Sigmoid colon (tissue), 6 donors: ENCODE measurements at regions not wholly inside any gene's neighbourhood (a gene's known extent, or its start where the extent isn't known, plus 50 kb on each side); places are given as distances from the start of the nearest gene placed in this dataset.

Experiments
- DNase-seq: peaks from one replicate; pipeline ENCODE4 v3.0.0-alpha.2; 2019
- H3K27ac ChIP-seq, 4 donors: fragments of 200-600 bp; sonication (generic); one replicate each; pipeline ENCODE4 v1.5.1; 2016 to 2019; ENCODE audit warnings: mild to moderate bottlenecking in 1 of 4
- H3K27me3 ChIP-seq, 3 donors: fragments of 200-600 bp; sonication (generic); one replicate each; pipeline ENCODE4 v1.5.1; 2019; ENCODE audit warnings: mild to moderate bottlenecking in 1 of 3
- H3K36me3 ChIP-seq, 4 donors: fragments of 200-600 bp; sonication (generic); one replicate each; pipeline ENCODE4 v1.5.1; 2016 to 2019
- H3K4me1 ChIP-seq, 4 donors: fragments of 200-600 bp; sonication (generic); one replicate each; pipeline ENCODE4 v1.5.1; 2017 to 2019
- H3K4me3 ChIP-seq, 4 donors: fragments of 200-600 bp; sonication (generic); one replicate each; pipeline ENCODE4 v1.5.1; 2017 to 2019; ENCODE audit warnings: mild to moderate bottlenecking in 2 of 4, moderate library complexity in 1 of 4
- H3K9me3 ChIP-seq, 4 donors: fragments of 200-600 bp in 3 of 4; sonication (generic) in 3 of 4; one replicate each; pipeline versions ENCODE4 v1.5.1 to v1.6.1; 2013 to 2019
- CTCF ChIP-seq, 4 experiments: fragments of 450-650 bp in 3 of 4; fragments of 200-600 bp in 1 of 4; IDR thresholded peaks; one replicate each; pipeline ENCODE4 v1.5.1; 2016 to 2019; ENCODE audit warnings: antibody characterized with exemption in 4 of 4, mild to moderate bottlenecking in 3 of 4, moderate library complexity in 2 of 4
- EP300 ChIP-seq, 4 donors: sonication (generic); formaldehyde crosslinking; IDR thresholded peaks; one replicate each; pipeline ENCODE4 v1.6.1; 2017; ENCODE audit warnings: antibody characterized with exemption in 4 of 4
- POLR2A ChIP-seq, 2 donors: fragments of 450-650 bp; IDR thresholded peaks; one replicate each; pipeline ENCODE4 v1.6.1; 2016; ENCODE audit warnings: antibody characterized with exemption in 2 of 2, mild to moderate bottlenecking in 2 of 2, moderate library complexity in 2 of 2
- POLR2AphosphoS5 ChIP-seq, 4 donors: sonication (generic); formaldehyde crosslinking; IDR thresholded peaks; one replicate each; pipeline ENCODE4 v1.6.1; 2017; ENCODE audit warnings: antibody characterized with exemption in 4 of 4
- WGBS, 2 donors: extraction: QIAGEN DNeasy Blood & Tissue Kit; methylation state at CpG; one replicate each; pipeline ENCODE4 v1.1.7; 2013; 5-methylcytosine and 5-hydroxymethylcytosine counted together
- intact Hi-C: fragments of 100-400 bp; cut with DNase I; formaldehyde crosslinking; loops from one replicate; pipeline ENCODE4 v1.15.1; 2023
- donor health status: healthy with polysubstance abuse.
- donor health status: healthy.

- Histone ChIP-seq H3K9me3 (no peaks in the 10 kb centered on the region), H3K36me3 (no peaks in the 10 kb centered on the region), H3K4me1 (no peaks in the 10 kb centered on the region), H3K27me3 (no peaks in the 10 kb centered on the region), H3K27ac (no peak overlapping the region), H3K4me3 (no peak overlapping the region)
- 98 to 100% methylated on average over 1 of the region's 1 CpG for WGBS, 2 donors
- no peak for TF ChIP-seq EP300 (IDR thresholded peaks at IDR 0.05)
- no peak for TF ChIP-seq CTCF (IDR thresholded peaks at IDR 0.05)
- no peak for TF ChIP-seq POLR2AphosphoS5 (IDR thresholded peaks at IDR 0.05)
- no peak for TF ChIP-seq POLR2A (IDR thresholded peaks at IDR 0.05)
- intact Hi-C loops: no loop called here
- DNase-seq: no peak
These were observed 144.3 kb upstream of the KCNJ6 start for GRCh38 chr21:38060533-38060932.

DNA sequence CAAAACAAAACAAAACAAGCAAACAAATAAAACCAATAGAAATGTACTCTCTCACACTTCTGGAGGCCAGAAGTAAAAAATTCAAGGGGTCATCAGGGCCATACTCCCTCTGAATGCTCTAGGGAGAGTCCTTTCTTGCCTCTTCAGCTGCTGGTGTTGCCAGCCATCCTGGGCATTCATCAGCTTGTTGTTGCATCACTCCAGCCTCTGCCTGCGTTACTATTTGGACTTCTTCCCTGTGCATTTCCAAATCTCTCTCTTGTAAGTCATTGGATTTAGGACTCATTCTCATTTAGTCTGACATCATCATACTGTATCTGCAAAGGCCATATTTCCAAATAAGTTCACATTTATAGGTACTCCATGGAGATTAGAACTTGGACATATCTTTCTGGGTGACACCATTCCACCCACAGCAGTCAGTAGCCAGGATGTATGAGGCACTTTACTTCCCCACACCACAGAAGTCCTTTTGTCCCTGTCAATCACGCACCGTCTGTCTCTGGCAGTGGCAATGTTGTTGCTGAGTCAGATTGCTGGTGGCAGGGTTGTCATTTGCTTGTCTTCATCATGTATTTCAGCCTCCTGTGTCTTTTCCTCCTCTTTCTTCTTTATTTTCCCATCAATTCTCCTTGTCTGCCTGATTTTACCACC, 151.0 kb upstream of the KCNJ6 start:
- DNase-seq: no peak
- peaks cover 0 to 4% (median 0%) of the 10 kb centered on the region in 3 donors for H3K27me3 ChIP-seq
- no peak overlapping the region for H3K4me3 ChIP-seq
- no peaks in the 10 kb centered on the region for H3K36me3 ChIP-seq
- no peak for TF ChIP-seq CTCF (IDR thresholded peaks at IDR 0.05)
- TF ChIP-seq EP300 (IDR thresholded peaks at IDR 0.05): no peak
- no peak for TF ChIP-seq POLR2AphosphoS5 (IDR thresholded peaks at IDR 0.05)
- no peak for TF ChIP-seq POLR2A (IDR thresholded peaks at IDR 0.05)
- no peaks in the 10 kb centered on the region for H3K4me1 ChIP-seq
- intact Hi-C loops: no loop called here
- 83 to 85% methylated on average over 3 of the region's 3 CpGs for WGBS, 2 donors
- no peak overlapping the region for H3K27ac ChIP-seq
- H3K9me3 ChIP-seq: no peaks in the 10 kb centered on the region

DNA sequence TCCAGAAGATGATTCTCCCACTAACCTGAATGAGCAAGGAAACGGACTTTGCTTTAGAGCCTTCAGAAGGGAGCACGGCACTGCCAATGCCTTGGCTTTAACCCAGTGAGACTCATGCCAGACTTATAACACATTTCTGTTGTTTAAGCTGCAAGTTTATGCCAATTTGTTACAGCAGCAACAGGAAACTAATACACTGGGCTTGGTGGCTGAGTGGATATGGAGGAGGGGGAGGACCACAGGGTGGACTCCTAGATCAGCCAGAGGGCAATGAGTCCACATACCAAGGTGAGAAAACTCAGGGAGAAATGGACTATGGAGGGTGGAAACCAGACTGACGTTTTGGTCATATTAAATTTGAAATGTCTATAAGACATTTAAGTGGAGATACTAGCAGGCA, 156.2 kb upstream of the KCNJ6 start:
- Histone ChIP-seq H3K36me3 (no peaks in the 10 kb centered on the region), H3K27me3 (peaks cover 0 to 4% (median 0%) of the 10 kb centered on the region in 3 donors), H3K4me1 (no peaks in the 10 kb centered on the region), H3K27ac (no peak overlapping the region), H3K4me3 (no peak overlapping the region), H3K9me3 (peaks cover 0 to 2% (median 0%) of the 10 kb centered on the region in 4 donors)
- 59 to 78% methylated on average over 3 of the region's 3 CpGs for WGBS, 2 donors
- intact Hi-C loops: no loop called here
- TF ChIP-seq CTCF (IDR thresholded peaks at IDR 0.05) (no peak), POLR2AphosphoS5 (IDR thresholded peaks at IDR 0.05) (no peak), POLR2A (IDR thresholded peaks at IDR 0.05) (no peak), EP300 (IDR thresholded peaks at IDR 0.05) (no peak)
- DNase-seq: no peak

DNA sequence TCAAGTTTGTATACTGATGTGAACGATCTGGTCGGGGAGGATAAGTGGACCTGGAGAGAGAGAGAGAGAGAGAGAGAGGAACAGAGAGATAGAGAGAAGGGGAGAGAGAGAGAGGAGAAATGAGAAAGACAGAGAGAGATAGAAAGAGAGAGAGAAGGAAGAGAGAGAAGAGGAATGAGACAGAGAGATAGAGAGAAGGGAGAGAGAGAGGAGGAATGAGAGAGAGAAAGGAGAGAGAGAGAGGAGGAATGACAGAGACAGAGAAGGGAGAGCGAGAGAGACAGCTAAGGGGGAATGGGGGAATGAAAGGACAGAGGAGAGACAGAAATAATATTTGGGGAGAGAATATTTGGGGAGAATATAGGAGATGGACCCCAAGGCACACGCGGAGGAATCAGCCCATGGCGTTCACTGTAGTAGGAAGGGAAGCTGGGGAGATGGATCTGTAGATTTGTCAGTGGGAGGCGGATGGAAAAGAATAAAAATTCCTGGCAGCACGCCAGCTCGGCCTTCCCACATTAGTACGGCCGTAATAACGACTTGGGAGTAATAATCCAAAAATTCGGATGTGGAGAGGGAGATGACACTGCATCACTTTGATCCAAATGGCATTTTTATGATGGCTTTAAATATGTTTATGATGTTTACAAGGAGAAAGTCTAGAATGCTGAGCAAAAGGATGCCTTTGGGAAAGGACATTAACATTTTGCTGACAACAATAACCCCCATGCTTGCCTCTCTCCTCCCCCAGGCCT, 159.8 kb upstream of the KCNJ6 start:
- TF ChIP-seq EP300 (IDR thresholded peaks at IDR 0.05): no peak
- no peak for TF ChIP-seq POLR2A (IDR thresholded peaks at IDR 0.05)
- TF ChIP-seq POLR2AphosphoS5 (IDR thresholded peaks at IDR 0.05): no peak
- no peak for TF ChIP-seq CTCF (IDR thresholded peaks at IDR 0.05)
- intact Hi-C loops: no loop called here

More for the DNA sequence above, 159.8 kb upstream of the KCNJ6 start:
- Histone ChIP-seq H3K4me1 (no peaks in the 10 kb centered on the region), H3K4me3 (no peak overlapping the region), H3K27ac (no peak overlapping the region), H3K9me3 (peaks cover 0 to 2% (median 0%) of the 10 kb centered on the region in 4 donors), H3K36me3 (no peaks in the 10 kb centered on the region), H3K27me3 (no peaks in the 10 kb centered on the region)
- no peak for DNase-seq
- 59 to 68% methylated on average over 13 of the region's 13 CpGs for WGBS, 2 donors
